NCI-H526 (cell line): ENCODE measurements at regions not wholly inside any gene's neighbourhood (a gene's known extent, or its start where the extent isn't known, plus 50 kb on each side); places are given as distances from the start of the nearest gene placed in this dataset.
"Not testable (repeated sequence)": the region's sequence is repeated elsewhere in the genome, so short reads cannot be mapped to it uniquely, and the experiment has no call there.

Experiments used
- DNase-seq, 2 experiments: peaks; one replicate each; lab custom pipeline; 2025; lab: John Stamatoyannopoulos, UW

GRCh38 chr14:54010981-54011380 is 54.4 kb upstream of the BMP4 start:
- DNase-seq, result no peak

DNA sequence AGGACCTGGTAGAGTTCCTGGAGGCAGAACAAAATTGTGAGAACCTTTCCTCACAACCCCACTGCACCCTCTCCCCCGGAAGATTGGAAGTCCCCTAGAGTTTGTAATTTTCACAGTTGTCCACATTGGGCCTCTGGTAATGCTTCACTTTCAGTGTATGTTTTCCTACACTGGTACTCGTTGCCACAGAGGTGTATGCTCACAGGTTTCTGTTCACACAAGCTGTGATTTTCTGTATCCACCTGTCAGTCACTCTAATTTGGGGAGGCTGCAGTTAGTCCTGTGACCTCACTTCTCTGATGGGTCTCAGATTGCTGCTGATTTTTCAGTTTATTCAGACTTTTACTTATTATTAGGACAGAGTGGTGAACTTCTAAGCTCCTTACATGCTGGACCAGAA is 66.4 kb upstream of the BMP4 start:
- no peak for DNase-seq

GRCh38 chr14:54025661-54026060 is 69.0 kb upstream of the BMP4 start:
- peak in 1 of 2 experiments; percentile 40 for DNase-seq

DNA sequence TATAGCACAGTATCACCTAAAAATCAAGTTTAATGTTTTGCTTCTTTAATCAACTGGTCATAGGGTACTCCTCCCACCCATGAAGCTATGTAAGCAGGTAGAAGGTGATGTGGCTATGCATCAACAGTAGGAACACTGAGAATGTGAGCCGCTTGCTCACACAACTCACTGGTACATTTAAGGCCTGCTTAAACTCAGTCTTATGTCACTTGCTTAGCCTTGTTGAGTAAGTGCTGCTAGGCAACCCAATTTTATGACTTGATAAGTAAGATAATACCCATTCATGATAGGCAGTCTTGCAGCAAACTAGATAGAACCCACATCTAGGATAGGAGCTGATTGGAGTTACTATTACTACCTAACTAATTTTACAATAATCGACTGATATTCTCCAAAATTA is 70.0 kb upstream of the BMP4 start:
- DNase-seq, result peak in 1 of 2 experiments; percentile 14

- not testable (repeated sequence) for DNase-seq
Observed at GRCh38 chr14:54030996-54031395, 74.4 kb upstream of the BMP4 start.

- DNase-seq, result not testable (repeated sequence)
Observed at GRCh38 chr14:54033285-54033684, 76.7 kb upstream of the BMP4 start.

GRCh38 chr14:54038724-54039123 is 82.1 kb upstream of the BMP4 start:
- DNase-seq, result no peak

- no peak for DNase-seq
Observed at GRCh38 chr14:54039311-54039710, 82.7 kb upstream of the BMP4 start.

GRCh38 chr14:54040846-54041245 is 84.2 kb upstream of the BMP4 start:
- no peak for DNase-seq

GRCh38 chr14:54046250-54046649 is 89.6 kb upstream of the BMP4 start:
- DNase-seq, result no peak

DNA sequence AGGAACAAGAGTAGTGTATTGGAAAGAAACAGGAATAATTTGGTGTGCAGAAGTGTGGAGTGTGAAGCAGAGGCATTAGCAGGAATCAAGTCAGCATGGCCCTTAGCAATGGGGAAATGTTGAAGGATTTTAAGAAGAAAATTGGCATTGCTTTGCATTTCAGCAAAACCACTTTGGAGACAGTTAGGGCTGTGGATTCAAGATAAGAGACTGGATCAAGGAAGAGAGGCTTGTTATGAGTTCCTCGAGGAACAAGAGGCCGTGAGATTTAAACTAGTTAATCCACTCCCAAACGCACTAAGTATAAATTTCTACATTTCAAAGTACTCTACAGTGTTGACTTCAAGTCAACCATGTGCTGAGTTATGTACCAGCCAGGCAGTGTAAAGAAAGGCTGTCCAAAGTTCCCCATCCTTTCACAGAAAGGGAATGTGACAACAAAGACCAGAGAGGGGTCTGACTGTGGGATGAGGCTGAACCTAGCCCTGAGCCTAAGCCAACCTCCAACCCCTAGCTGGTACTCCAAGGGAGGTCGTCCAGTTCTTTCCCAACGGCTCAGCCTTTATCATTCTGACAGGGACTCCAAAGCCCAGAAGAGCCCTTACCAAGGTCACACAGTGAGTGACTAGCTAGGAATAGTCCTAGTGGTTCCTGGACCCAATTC is 91.2 kb upstream of the BMP4 start:
- DNase-seq, result no peak

GRCh38 chr14:54048311-54048710 is 91.7 kb upstream of the BMP4 start:
- no peak for DNase-seq

DNA sequence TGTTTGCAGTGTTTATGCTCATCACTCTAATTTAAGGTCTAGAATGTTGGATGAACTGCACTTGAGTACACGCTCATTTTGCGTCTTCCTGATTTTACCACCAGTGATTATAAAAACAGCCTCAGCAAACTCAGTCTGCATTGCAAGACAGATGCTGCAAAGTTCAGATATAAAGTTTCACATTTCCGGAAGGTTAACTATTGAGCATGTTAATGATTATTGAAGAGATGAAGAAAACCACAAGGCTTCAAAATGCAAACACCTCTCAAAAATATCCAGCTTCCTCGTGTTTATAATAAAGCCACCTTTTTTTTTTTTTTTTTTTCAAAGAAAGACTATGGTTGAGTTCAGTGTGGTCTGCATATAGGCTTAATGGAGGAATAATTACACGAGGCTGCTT is 92.1 kb upstream of the BMP4 start:
- DNase-seq, result no peak

DNA sequence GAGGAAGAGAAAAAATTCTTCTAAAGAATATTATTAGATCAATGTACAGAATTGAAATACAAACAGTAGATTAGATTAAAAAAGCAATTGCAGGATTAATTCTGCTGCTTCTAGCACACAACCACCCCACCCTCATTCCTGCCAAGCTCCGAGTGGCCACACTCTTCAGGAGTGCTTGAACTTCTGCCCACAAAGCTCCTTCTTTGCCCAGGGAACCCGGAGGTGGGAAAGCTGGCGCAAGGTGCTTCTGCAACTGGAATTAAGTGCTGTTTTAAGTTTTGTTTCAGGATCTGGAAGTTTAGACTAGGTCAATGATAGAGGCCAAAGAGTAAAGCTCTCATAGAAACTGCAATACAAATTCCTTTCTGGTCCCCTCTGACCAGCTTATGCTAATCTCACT is 94.1 kb upstream of the BMP4 start:
- DNase-seq, result no peak

DNA sequence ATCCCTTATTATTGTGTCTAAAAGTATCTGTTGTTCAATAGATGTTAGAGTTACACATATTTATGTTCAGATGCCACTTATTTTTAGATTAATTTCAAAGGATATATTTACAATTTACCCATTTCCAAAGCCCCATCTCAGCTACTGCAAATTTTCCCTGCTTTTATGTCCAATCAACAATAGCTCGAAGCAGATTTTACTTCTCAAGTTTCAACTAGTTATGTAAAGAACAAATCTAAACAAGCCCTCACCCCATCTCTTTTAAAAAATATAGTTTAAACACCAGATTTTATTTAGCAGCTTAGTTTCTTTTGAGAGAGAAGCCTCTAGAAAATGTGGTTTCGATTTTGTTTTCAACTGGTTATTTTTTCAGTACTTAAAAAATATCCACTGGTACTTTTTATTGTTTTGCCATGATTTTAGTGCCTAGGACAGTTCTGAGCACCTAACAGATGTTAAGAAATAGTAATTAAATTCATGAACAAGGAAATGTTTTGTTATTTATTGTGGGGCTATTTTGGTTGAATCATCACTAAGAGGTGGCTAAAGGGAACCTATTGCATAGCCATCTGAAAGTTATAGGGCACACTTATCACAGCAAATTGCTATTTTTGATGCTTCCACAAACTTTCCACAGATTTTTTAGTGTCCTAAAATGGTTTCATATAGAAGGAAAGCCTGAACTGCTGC is 96.2 kb upstream of the BMP4 start:
- DNase-seq, result no peak

DNA sequence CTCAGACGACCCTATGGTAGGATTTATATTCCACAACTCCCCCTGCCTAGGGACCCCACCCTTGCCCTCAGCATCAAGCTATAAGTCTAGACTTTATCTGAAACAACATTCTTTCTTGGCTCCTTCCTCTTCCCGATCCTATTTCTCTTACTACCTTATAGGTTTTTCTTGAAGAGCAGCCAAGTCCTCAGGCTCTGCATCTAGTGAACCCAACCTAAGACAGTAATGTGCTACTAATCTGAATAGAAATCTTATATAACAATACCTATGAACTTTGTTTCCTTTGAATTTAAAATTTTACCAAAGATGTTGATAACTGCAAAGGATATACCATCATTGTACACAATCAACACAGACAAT is 96.7 kb upstream of the BMP4 start:
- DNase-seq, result no peak

DNA sequence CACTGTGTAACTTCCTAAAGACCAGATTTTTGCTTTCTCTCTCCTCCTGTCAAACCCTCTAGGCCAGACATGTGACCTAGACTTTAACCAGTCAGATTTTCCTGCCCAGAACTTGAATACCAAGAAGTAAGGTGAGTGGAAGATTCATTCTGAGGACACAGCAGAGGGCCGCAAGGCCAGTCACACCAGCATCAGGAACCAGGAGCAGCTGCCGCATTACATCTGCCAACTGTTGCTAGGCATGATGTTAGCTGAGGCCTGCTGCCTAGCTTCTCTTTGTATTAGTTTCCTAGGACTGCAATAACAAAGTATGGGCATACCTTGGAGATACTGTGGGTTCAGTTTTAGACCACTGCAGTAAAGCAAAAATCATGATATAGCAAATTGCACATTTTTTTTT is 101.9 kb upstream of the BMP4 start:
- no peak for DNase-seq

GRCh38 chr14:54083549-54084239 is 127.1 kb upstream of the BMP4 start:
- no peak for DNase-seq

- DNase-seq, result no peak
Observed at GRCh38 chr14:54085232-54085761, 128.7 kb upstream of the BMP4 start.

GRCh38 chr14:54085841-54086240 is 129.2 kb upstream of the BMP4 start:
- no peak for DNase-seq

DNA sequence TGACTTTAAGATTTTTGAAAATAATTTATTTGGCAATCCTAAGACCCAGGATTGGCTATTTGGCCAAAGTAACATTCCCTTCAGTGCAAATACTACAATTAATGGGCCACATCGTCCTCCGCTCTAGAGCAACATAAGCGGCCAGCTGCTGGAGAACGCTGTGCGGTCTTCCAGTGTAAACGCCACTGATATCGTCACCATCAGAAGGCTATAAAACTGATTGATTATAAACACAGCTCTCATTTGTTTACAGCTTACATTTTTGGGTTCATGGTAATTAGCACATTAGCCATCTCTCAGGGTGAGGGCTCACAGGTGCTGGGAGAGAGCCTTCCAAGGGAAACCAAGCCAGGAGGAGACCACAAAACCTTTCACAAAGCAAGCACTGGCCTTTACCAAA is 130.1 kb upstream of the BMP4 start:
- DNase-seq, result no peak

DNA sequence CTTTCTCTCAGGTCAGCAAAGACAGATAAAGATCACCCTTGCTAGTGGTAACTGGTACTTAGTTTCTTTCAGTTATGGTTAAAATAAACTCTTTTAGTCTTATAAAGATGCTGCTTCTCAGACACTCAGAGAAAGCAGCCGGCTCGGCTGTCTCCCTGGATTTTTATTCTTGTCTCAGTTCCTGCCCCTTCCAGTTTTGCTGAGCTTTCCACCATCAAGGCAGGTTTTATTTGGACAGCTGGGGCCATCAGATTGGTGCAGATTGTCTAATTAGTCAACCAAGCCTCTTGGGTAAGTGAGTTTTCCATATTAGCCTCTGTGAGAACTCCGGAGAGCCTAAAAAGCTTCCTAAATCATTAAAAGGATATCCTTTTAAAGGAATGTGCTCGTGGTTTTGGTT is 130.8 kb upstream of the BMP4 start:
- no peak for DNase-seq

- no peak for DNase-seq
Observed at GRCh38 chr14:54088271-54088670, 131.6 kb upstream of the BMP4 start.
